Body of pancreas (tissue), 4 donors: ENCODE measurements at regions not wholly inside any gene's neighbourhood (a gene's known extent, or its start where the extent isn't known, plus 50 kb on each side); places are given as distances from the start of the nearest gene placed in this dataset.

Experiments
- POLR2A ChIP-seq, 3 donors: fragments of 450-650 bp; IDR thresholded peaks; one replicate each; pipeline ENCODE4 v1.6.1; 2016; ENCODE audit warnings: antibody characterized with exemption in 3 of 3, mild to moderate bottlenecking in 2 of 3
- TF ChIP-seq, protein P1 (sequence below), 7 experiments: fragments of 450-650 bp in 4 of 7; fragments of 200-600 bp in 3 of 7; sonication (generic) in 3 of 7; IDR thresholded peaks; one replicate each; pipeline ENCODE4 v1.5.1; 2016 to 2019; ENCODE audit warnings: antibody characterized with exemption in 7 of 7

DNA sequence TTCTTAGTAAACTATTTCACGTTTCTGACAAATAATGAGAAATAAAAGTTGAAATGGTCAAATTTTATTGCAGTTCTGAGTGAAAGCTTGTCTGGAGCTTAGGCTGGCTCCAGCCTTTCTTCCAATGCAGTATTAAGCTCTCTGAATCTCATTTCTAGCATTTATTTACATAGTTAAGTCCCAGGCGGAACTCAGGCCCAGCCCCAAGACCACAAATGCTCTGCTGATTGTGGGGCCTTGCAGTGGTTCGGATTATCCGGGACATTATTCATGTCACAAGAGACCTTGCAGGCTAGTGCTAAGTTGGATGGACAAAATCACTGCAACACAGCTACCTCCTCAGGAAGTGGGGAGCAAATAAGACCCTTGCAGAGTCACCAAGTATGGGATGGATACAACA is 2009.3 kb upstream of the CELF4 start:
- TF ChIP-seq, protein P1, sequence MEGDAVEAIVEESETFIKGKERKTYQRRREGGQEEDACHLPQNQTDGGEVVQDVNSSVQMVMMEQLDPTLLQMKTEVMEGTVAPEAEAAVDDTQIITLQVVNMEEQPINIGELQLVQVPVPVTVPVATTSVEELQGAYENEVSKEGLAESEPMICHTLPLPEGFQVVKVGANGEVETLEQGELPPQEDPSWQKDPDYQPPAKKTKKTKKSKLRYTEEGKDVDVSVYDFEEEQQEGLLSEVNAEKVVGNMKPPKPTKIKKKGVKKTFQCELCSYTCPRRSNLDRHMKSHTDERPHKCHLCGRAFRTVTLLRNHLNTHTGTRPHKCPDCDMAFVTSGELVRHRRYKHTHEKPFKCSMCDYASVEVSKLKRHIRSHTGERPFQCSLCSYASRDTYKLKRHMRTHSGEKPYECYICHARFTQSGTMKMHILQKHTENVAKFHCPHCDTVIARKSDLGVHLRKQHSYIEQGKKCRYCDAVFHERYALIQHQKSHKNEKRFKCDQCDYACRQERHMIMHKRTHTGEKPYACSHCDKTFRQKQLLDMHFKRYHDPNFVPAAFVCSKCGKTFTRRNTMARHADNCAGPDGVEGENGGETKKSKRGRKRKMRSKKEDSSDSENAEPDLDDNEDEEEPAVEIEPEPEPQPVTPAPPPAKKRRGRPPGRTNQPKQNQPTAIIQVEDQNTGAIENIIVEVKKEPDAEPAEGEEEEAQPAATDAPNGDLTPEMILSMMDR (IDR thresholded peaks at IDR 0.05), result no peak
- no peak for TF ChIP-seq POLR2A (IDR thresholded peaks at IDR 0.05)
